CD4-positive, alpha-beta T cell (primary cell): ENCODE measurements at regions not wholly inside any gene's neighbourhood (a gene's known extent, or its start where the extent isn't known, plus 50 kb on each side); places are given as distances from the start of the nearest gene placed in this dataset.

Experiments
- ATAC-seq: fragments of 200-7000 bp; cut with Tn5 transposase; one replicate; pipeline ENCODE4 v1.10.0; 2022; ENCODE audit warnings: mild to moderate bottlenecking; ENCODE audit not compliant: poor library complexity
- CTCF ChIA-PET: fragments of 350-600 bp; sonication (Branson Sonifier 250); formaldehyde crosslinking; loops from one replicate; lab custom pipeline; 2021; ENCODE audit warnings: antibody characterized with exemption, inconsistent platforms; lab: Charles Lee
- POLR2A ChIA-PET: fragments of 350-600 bp; sonication (Branson Sonifier 250); formaldehyde crosslinking; loops from one replicate; lab custom pipeline; 2021; ENCODE audit warnings: antibody characterized with exemption, inconsistent platforms; lab: Charles Lee
- DNase-seq, 14 experiments: peaks; one replicate each; pipeline ENCODE4 v3.0.0-alpha.2; 2013 to 2020; ENCODE audit warnings: mixed read lengths in 2 of 14
- H3K27ac ChIP-seq, 2 donors: one replicate each; pipeline versions ENCODE4 v1.5.1 to v1.7.0; 2013; ENCODE audit warnings: low read length in 2 of 2, low read depth in 1 of 2, mild to moderate bottlenecking in 1 of 2
- H3K27me3 ChIP-seq, 2 experiments: 1 replicate in 1 of 2; 2 replicates in 1 of 2; pipeline versions ENCODE4 v1.6.1 to v1.7.0; 2013; ENCODE audit warnings: low read length in 2 of 2, control low read depth in 1 of 2, mild to moderate bottlenecking in 1 of 2, moderate library complexity in 1 of 2; ENCODE audit not compliant: insufficient read depth in 2 of 2, control insufficient read depth in 1 of 2
- H3K36me3 ChIP-seq: one replicate; pipeline ENCODE4 v1.6.1; 2013; ENCODE audit warnings: low read length, control low read depth; ENCODE audit not compliant: insufficient read depth
- H3K4me1 ChIP-seq: one replicate; pipeline ENCODE4 v1.6.1; 2013; ENCODE audit warnings: low read length, control low read depth; ENCODE audit not compliant: insufficient read depth
- H3K4me3 ChIP-seq: one replicate; pipeline ENCODE4 v1.5.1; 2013; ENCODE audit warnings: mild to moderate bottlenecking, low read length, moderate library complexity
- H3K9me3 ChIP-seq, 2 experiments: 1 replicate in 1 of 2; 2 replicates in 1 of 2; pipeline versions ENCODE4 v1.6.1 to v1.7.0; 2013; ENCODE audit warnings: low read length in 2 of 2, mild to moderate bottlenecking in 2 of 2, control low read depth in 1 of 2, moderate library complexity in 1 of 2; ENCODE audit not compliant: control insufficient read depth in 1 of 2, insufficient read depth in 1 of 2
- H3K27ac Mint-ChIP-seq: one replicate; pipeline ENCODE4 v1.8.0; 2020; ENCODE audit warnings: mixed read lengths
- H3K27me3 Mint-ChIP-seq: one replicate; pipeline ENCODE4 v1.8.0; 2021; ENCODE audit warnings: mixed read lengths
- H3K36me3 Mint-ChIP-seq: one replicate; pipeline ENCODE4 v1.8.0; 2021; ENCODE audit warnings: low read depth, mixed read lengths
- H3K4me1 Mint-ChIP-seq: one replicate; pipeline ENCODE4 v1.8.0; 2021; ENCODE audit warnings: low read depth, mixed read lengths
- H3K4me3 Mint-ChIP-seq: one replicate; pipeline ENCODE4 v1.8.0; 2020; ENCODE audit warnings: mild to moderate bottlenecking, mixed read lengths
- H3K9me3 Mint-ChIP-seq: one replicate; pipeline ENCODE4 v1.8.0; 2020; ENCODE audit warnings: mixed read lengths
- CTCF ChIP-seq: fragments of 200-600 bp; IDR thresholded peaks from one replicate; pipeline ENCODE4 v1.8.0; 2022; ENCODE audit warnings: antibody characterized with exemption, mild to moderate bottlenecking
- intact Hi-C, 2 experiments: fragments of 100-400 bp; cut with DNase I in 1 of 2; cut with micrococcal nuclease in 1 of 2; formaldehyde crosslinking; loops; one replicate each; pipeline versions ENCODE4 v1.15.1 to v1.9.0; 2023 to 2025; cut with DNase I, micrococcal nuclease

GRCh38 chr15:31590609-31591008 lies 264.0 kb downstream of the KLF13 start:
- Histone ChIP-seq H3K27ac (no peak overlapping the region), H3K27me3 (peaks cover 0 to 7% of the 10 kb centered on the region in 2 experiments), H3K36me3 (no peaks in the 10 kb centered on the region), H3K9me3 (peaks cover 0 to 4% of the 10 kb centered on the region in 2 experiments), H3K4me3 (no peak overlapping the region), H3K4me1 (no peaks in the 10 kb centered on the region)
- CTCF ChIA-PET = no interaction called here
- intact Hi-C loops = no loop called here
- Mint-ChIP-seq H3K4me1 (no peaks in the 10 kb centered on the region), H3K36me3 (no peaks in the 10 kb centered on the region), H3K4me3 (no peak overlapping the region), H3K27ac (no peak overlapping the region), H3K27me3 (peaks cover 22% of the 10 kb centered on the region), H3K9me3 (no peaks in the 10 kb centered on the region)
- DNase-seq (no peak), ATAC-seq (no peak)
- TF ChIP-seq CTCF = no peak
- POLR2A ChIA-PET = no interaction called here

DNA sequence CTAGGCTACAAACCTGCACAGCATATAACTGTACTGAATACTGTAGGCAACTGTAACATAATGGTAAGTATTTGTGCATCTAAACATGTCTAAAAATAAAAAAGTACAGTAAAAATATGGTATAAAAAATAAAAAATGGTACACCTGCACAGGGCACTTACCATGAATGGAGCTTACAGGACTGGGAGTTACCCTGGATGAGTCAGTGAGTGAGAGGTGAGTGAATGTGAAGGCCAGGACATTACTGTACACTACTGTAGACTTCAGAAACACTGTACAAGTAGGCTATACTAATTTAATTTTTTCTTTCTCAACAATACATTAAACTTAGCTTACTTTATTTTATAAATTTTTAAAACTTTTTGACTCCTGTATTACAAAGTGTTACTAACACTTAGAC lies 265.3 kb downstream of the KLF13 start:
- intact Hi-C loops = no loop called here
- peaks cover 0 to 4% of the 10 kb centered on the region in 2 experiments for H3K9me3 ChIP-seq
- H3K36me3 ChIP-seq = no peaks in the 10 kb centered on the region
- Mint-ChIP-seq H3K27me3 (peaks cover 16% of the 10 kb centered on the region), H3K36me3 (no peaks in the 10 kb centered on the region), H3K9me3 (no peaks in the 10 kb centered on the region), H3K4me3 (no peak overlapping the region), H3K27ac (no peak overlapping the region), H3K4me1 (no peaks in the 10 kb centered on the region)
- no peak for DNase-seq
- no peak for ATAC-seq
- TF ChIP-seq CTCF = no peak
- no peak overlapping the region for H3K27ac ChIP-seq
- no peak overlapping the region for H3K4me3 ChIP-seq
- H3K4me1 ChIP-seq = no peaks in the 10 kb centered on the region
- CTCF ChIA-PET = no interaction called here
- POLR2A ChIA-PET = no interaction called here
- peaks cover 0 to under 1% of the 10 kb centered on the region in 2 experiments for H3K27me3 ChIP-seq

- POLR2A ChIA-PET = no interaction called here
- H3K27me3 ChIP-seq = no peaks in the 10 kb centered on the region
- no peak overlapping the region for H3K4me3 Mint-ChIP-seq
- no peak for TF ChIP-seq CTCF
- H3K9me3 ChIP-seq = no peaks in the 10 kb centered on the region
- no peaks in the 10 kb centered on the region for H3K4me1 ChIP-seq
- DNase-seq = no peak
- intact Hi-C loops = no loop called here
- H3K36me3 ChIP-seq = no peaks in the 10 kb centered on the region
- no peaks in the 10 kb centered on the region for H3K4me1 Mint-ChIP-seq
- no peak overlapping the region for H3K4me3 ChIP-seq
- peaks cover 26% of the 10 kb centered on the region for H3K27me3 Mint-ChIP-seq
- no peak for ATAC-seq
- no peak overlapping the region for H3K27ac Mint-ChIP-seq
- CTCF ChIA-PET = no interaction called here
- H3K27ac ChIP-seq = no peak overlapping the region
- H3K36me3 Mint-ChIP-seq = no peaks in the 10 kb centered on the region
- no peaks in the 10 kb centered on the region for H3K9me3 Mint-ChIP-seq
These were observed 270.8 kb downstream of the KLF13 start for GRCh38 chr15:31597466-31597865.
